HS-27A (cell line): ENCODE measurements at regions not wholly inside any gene's neighbourhood (a gene's known extent, or its start where the extent isn't known, plus 50 kb on each side); places are given as distances from the start of the nearest gene placed in this dataset.
A peak's percentile ranks its signal among the peaks of the same experiment; 100 is the strongest.

ENCODE experiments used
- DNase-seq: peaks from one replicate; pipeline ENCODE4 v3.0.0-alpha.2; 2012; ENCODE audit warnings: low read depth, missing footprints

GRCh38 chr1:75984781-75985180 is 52.6 kb upstream of the ASB17 start:
- DNase-seq = no peak

GRCh38 chr1:75985827-75986226 is 53.6 kb upstream of the ASB17 start:
- no peak for DNase-seq

- DNase-seq = no peak
These were observed 54.3 kb upstream of the ASB17 start for GRCh38 chr1:75986478-75986877.

- DNase-seq = no peak
These were observed 56.9 kb upstream of the ASB17 start for GRCh38 chr1:75989121-75989520.

- DNase-seq = no peak
These were observed 58.5 kb upstream of the ASB17 start for GRCh38 chr1:75990686-75991085.

GRCh38 chr1:75991497-75992114 is 59.4 kb upstream of the ASB17 start:
- peak; percentile 62 for DNase-seq

GRCh38 chr1:75992312-75992711 is 60.1 kb upstream of the ASB17 start:
- DNase-seq = no peak

GRCh38 chr1:75993661-75994060 is 61.5 kb upstream of the ASB17 start:
- DNase-seq = no peak

GRCh38 chr1:75996196-75996595 is 64.0 kb upstream of the ASB17 start:
- no peak for DNase-seq

- DNase-seq = no peak
These were observed 66.8 kb upstream of the ASB17 start for GRCh38 chr1:75999034-75999433.

- DNase-seq = no peak
These were observed 70.6 kb upstream of the ST6GALNAC3 start for GRCh38 chr1:76003946-76004345.

GRCh38 chr1:76005765-76006164 is 68.8 kb upstream of the ST6GALNAC3 start:
- no peak for DNase-seq

GRCh38 chr1:76006234-76006633 is 68.3 kb upstream of the ST6GALNAC3 start:
- DNase-seq = no peak

- no peak for DNase-seq
These were observed 63.7 kb upstream of the ST6GALNAC3 start for GRCh38 chr1:76010802-76011201.

GRCh38 chr1:76012341-76013205 is 62.0 kb upstream of the ST6GALNAC3 start:
- DNase-seq = no peak

- DNase-seq = no peak
These were observed 61.4 kb upstream of the ST6GALNAC3 start for GRCh38 chr1:76013206-76013581.

- DNase-seq = no peak
These were observed 59.0 kb upstream of the ST6GALNAC3 start for GRCh38 chr1:76015478-76016103.

- DNase-seq = no peak
These were observed 56.5 kb upstream of the ST6GALNAC3 start for GRCh38 chr1:76018045-76018444.

GRCh38 chr1:76021846-76022245 is 52.7 kb upstream of the ST6GALNAC3 start:
- no peak for DNase-seq

GRCh38 chr1:76023669-76024435 is 50.7 kb upstream of the ST6GALNAC3 start:
- no peak for DNase-seq
